ENCODE measurements at regions not wholly inside any gene's neighbourhood (a gene's known extent, or its start where the extent isn't known, plus 50 kb on each side); places are given as distances from the start of the nearest gene placed in this dataset.
"Not testable (repeated sequence)": the region's sequence is repeated elsewhere in the genome, so short reads cannot be mapped to it uniquely, and the experiment has no call there.

- CTCF ChIA-PET; H3K27me3 ChIP-seq (ENCODE audit: control insufficient read depth, insufficient read depth, low read length); POLR2A ChIA-PET; H3K27ac ChIP-seq (ENCODE audit: low read depth, low read length); H3K4me3 ChIP-seq (ENCODE audit: low read depth, low read length); DNase-seq (ENCODE audit: low read depth, low spot score); H3K9me3 ChIP-seq (ENCODE audit: control insufficient read depth, insufficient read depth, low read length): not testable (repeated sequence)
Observed at GRCh38 chr2:91579555-91579954, 2888.1 kb downstream of the RPIA start.

- H3K9me3 ChIP-seq (ENCODE audit: control insufficient read depth, insufficient read depth, low read length); H3K27ac ChIP-seq (ENCODE audit: low read depth, low read length); H3K4me3 ChIP-seq (ENCODE audit: low read depth, low read length); H3K27me3 ChIP-seq (ENCODE audit: control insufficient read depth, insufficient read depth, low read length); DNase-seq (ENCODE audit: low read depth, low spot score); POLR2A ChIA-PET; CTCF ChIA-PET: not testable (repeated sequence)
Observed at GRCh38 chr2:91580043-91580442, 2888.6 kb downstream of the RPIA start.

- H3K9me3 ChIP-seq (ENCODE audit: control insufficient read depth, insufficient read depth, low read length) = peaks cover 18% of the 10 kb centered on the region
- H3K4me3 ChIP-seq (ENCODE audit: low read depth, low read length); CTCF ChIA-PET; H3K27ac ChIP-seq (ENCODE audit: low read depth, low read length); DNase-seq (ENCODE audit: low read depth, low spot score); H3K27me3 ChIP-seq (ENCODE audit: control insufficient read depth, insufficient read depth, low read length); POLR2A ChIA-PET: not testable (repeated sequence)
Observed at GRCh38 chr2:91587098-91587497, 2895.6 kb downstream of the RPIA start.

GRCh38 chr2:91587908-91588535, 2896.5 kb downstream of the RPIA start:
- DNase-seq (ENCODE audit: low read depth, low spot score); CTCF ChIA-PET; POLR2A ChIA-PET; H3K27ac ChIP-seq (ENCODE audit: low read depth, low read length); H3K4me3 ChIP-seq (ENCODE audit: low read depth, low read length); H3K27me3 ChIP-seq (ENCODE audit: control insufficient read depth, insufficient read depth, low read length): not testable (repeated sequence)
- peaks cover 18% of the 10 kb centered on the region for H3K9me3 ChIP-seq (ENCODE audit: control insufficient read depth, insufficient read depth, low read length)

- peaks cover 18% of the 10 kb centered on the region for H3K9me3 ChIP-seq (ENCODE audit: control insufficient read depth, insufficient read depth, low read length)
- H3K4me3 ChIP-seq (ENCODE audit: low read depth, low read length); H3K27me3 ChIP-seq (ENCODE audit: control insufficient read depth, insufficient read depth, low read length); POLR2A ChIA-PET; DNase-seq (ENCODE audit: low read depth, low spot score); H3K27ac ChIP-seq (ENCODE audit: low read depth, low read length); CTCF ChIA-PET: not testable (repeated sequence)
Observed at GRCh38 chr2:91588782-91589223, 2897.3 kb downstream of the RPIA start.

GRCh38 chr2:91589454-91590328, 2898.2 kb downstream of the RPIA start:
- H3K27me3 ChIP-seq (ENCODE audit: control insufficient read depth, insufficient read depth, low read length); H3K27ac ChIP-seq (ENCODE audit: low read depth, low read length); POLR2A ChIA-PET; H3K4me3 ChIP-seq (ENCODE audit: low read depth, low read length); DNase-seq (ENCODE audit: low read depth, low spot score); CTCF ChIA-PET: not testable (repeated sequence)
- H3K9me3 ChIP-seq (ENCODE audit: control insufficient read depth, insufficient read depth, low read length) = peaks cover 14% of the 10 kb centered on the region

GRCh38 chr2:91590381-91590780, 2898.9 kb downstream of the RPIA start:
- peaks cover 14% of the 10 kb centered on the region; the same call in 1 of the 2 replicates for H3K9me3 ChIP-seq (ENCODE audit: control insufficient read depth, insufficient read depth, low read length)
- H3K4me3 ChIP-seq (ENCODE audit: low read depth, low read length); DNase-seq (ENCODE audit: low read depth, low spot score); CTCF ChIA-PET; POLR2A ChIA-PET; H3K27ac ChIP-seq (ENCODE audit: low read depth, low read length); H3K27me3 ChIP-seq (ENCODE audit: control insufficient read depth, insufficient read depth, low read length): not testable (repeated sequence)

- peaks cover 14% of the 10 kb centered on the region; the same call in 1 of the 2 replicates for H3K9me3 ChIP-seq (ENCODE audit: control insufficient read depth, insufficient read depth, low read length)
- H3K27ac ChIP-seq (ENCODE audit: low read depth, low read length); H3K27me3 ChIP-seq (ENCODE audit: control insufficient read depth, insufficient read depth, low read length); DNase-seq (ENCODE audit: low read depth, low spot score); CTCF ChIA-PET; H3K4me3 ChIP-seq (ENCODE audit: low read depth, low read length); POLR2A ChIA-PET: not testable (repeated sequence)
Observed at GRCh38 chr2:91591066-91591465, 2899.6 kb downstream of the RPIA start.

- CTCF ChIA-PET; H3K27me3 ChIP-seq (ENCODE audit: control insufficient read depth, insufficient read depth, low read length); H3K4me3 ChIP-seq (ENCODE audit: low read depth, low read length); H3K27ac ChIP-seq (ENCODE audit: low read depth, low read length); POLR2A ChIA-PET; DNase-seq (ENCODE audit: low read depth, low spot score); H3K9me3 ChIP-seq (ENCODE audit: control insufficient read depth, insufficient read depth, low read length): not testable (repeated sequence)
Observed at GRCh38 chr2:91597436-91597835, 2906.0 kb downstream of the RPIA start.

GRCh38 chr2:91598519-91598918, 2907.0 kb downstream of the RPIA start:
- CTCF ChIA-PET; H3K4me3 ChIP-seq (ENCODE audit: low read depth, low read length); POLR2A ChIA-PET; H3K9me3 ChIP-seq (ENCODE audit: control insufficient read depth, insufficient read depth, low read length); H3K27ac ChIP-seq (ENCODE audit: low read depth, low read length); DNase-seq (ENCODE audit: low read depth, low spot score); H3K27me3 ChIP-seq (ENCODE audit: control insufficient read depth, insufficient read depth, low read length): not testable (repeated sequence)

GRCh38 chr2:91599000-91599399, 2907.5 kb downstream of the RPIA start:
- DNase-seq (ENCODE audit: low read depth, low spot score); H3K27ac ChIP-seq (ENCODE audit: low read depth, low read length); POLR2A ChIA-PET: not testable (repeated sequence)

GRCh38 chr2:91602860-91603259, 2911.4 kb downstream of the RPIA start:
- POLR2A ChIA-PET; H3K9me3 ChIP-seq (ENCODE audit: control insufficient read depth, insufficient read depth, low read length); H3K27me3 ChIP-seq (ENCODE audit: control insufficient read depth, insufficient read depth, low read length); H3K4me3 ChIP-seq (ENCODE audit: low read depth, low read length); H3K27ac ChIP-seq (ENCODE audit: low read depth, low read length); CTCF ChIA-PET; DNase-seq (ENCODE audit: low read depth, low spot score): not testable (repeated sequence)

More at GRCh38 chr2:91599000-91599399, 2907.5 kb downstream of the RPIA start:
- H3K9me3 ChIP-seq (ENCODE audit: control insufficient read depth, insufficient read depth, low read length); CTCF ChIA-PET; H3K4me3 ChIP-seq (ENCODE audit: low read depth, low read length); H3K27me3 ChIP-seq (ENCODE audit: control insufficient read depth, insufficient read depth, low read length): not testable (repeated sequence)

Data from AG04450 (cell line).